AG10803 (cell line): ENCODE measurements at regions not wholly inside any gene's neighbourhood (a gene's known extent, or its start where the extent isn't known, plus 50 kb on each side); places are given as distances from the start of the nearest gene placed in this dataset.
A peak's percentile ranks its signal among the peaks of the same experiment; 100 is the strongest.

Experiments
- DNase-seq: peaks from one replicate; pipeline ENCODE4 v3.0.0; 2010; ENCODE audit warnings: low read depth
- H3K4me3 ChIP-seq: 2 replicates; pipeline ENCODE4 v1.5.1; 2011; ENCODE audit warnings: mild to moderate bottlenecking, low read length, control low read depth
- TF ChIP-seq, protein P1 (sequence below): conservative IDR thresholded peaks from 2 replicates; pipeline ENCODE4 v1.5.1; 2011; ENCODE audit warnings: mild to moderate bottlenecking, low read length, control low read depth, inconsistent platforms

DNA sequence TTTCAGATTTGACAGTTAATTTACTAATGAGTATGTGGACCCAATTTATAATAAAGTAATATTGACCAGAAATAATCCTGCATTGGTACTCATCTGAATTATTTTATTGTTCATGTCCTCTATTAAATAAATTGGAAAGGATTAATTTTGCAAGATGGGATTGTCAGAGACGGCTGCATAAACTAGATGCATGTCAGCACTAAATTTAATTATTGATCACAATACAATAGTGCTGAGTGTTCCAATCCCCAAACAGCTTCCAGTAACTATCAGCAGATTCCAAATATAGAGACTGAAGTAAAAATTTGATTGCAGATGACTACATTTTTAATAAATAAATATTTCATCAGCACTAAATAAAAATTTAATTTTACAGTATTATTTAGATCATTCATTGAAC lies 387.2 kb downstream of the GRB14 start:
- TF ChIP-seq, protein P1, sequence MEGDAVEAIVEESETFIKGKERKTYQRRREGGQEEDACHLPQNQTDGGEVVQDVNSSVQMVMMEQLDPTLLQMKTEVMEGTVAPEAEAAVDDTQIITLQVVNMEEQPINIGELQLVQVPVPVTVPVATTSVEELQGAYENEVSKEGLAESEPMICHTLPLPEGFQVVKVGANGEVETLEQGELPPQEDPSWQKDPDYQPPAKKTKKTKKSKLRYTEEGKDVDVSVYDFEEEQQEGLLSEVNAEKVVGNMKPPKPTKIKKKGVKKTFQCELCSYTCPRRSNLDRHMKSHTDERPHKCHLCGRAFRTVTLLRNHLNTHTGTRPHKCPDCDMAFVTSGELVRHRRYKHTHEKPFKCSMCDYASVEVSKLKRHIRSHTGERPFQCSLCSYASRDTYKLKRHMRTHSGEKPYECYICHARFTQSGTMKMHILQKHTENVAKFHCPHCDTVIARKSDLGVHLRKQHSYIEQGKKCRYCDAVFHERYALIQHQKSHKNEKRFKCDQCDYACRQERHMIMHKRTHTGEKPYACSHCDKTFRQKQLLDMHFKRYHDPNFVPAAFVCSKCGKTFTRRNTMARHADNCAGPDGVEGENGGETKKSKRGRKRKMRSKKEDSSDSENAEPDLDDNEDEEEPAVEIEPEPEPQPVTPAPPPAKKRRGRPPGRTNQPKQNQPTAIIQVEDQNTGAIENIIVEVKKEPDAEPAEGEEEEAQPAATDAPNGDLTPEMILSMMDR: no peak
- DNase-seq: no peak
- no peak overlapping the region for H3K4me3 ChIP-seq

DNA sequence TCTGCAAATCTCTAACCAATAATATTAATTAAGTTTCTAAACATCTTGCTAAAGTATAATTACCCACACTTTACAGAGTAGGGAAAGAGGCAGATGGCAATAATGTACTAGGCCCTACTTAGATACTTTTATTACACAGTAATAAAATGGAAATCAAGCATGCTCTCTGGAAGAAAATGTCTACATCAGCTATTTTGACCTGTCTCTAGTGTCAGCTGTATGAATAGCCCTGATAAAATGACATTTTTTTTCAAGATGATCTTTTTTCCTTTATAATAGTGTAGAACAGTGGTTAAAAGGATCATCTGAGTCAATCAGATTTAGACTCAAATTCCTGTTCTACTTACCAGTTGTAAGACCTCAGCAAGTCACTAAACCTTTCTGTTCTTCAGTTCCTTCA lies 397.3 kb downstream of the GRB14 start:
- DNase-seq: no peak
- H3K4me3 ChIP-seq: no peak overlapping the region
- TF ChIP-seq, protein P1: no peak

DNA sequence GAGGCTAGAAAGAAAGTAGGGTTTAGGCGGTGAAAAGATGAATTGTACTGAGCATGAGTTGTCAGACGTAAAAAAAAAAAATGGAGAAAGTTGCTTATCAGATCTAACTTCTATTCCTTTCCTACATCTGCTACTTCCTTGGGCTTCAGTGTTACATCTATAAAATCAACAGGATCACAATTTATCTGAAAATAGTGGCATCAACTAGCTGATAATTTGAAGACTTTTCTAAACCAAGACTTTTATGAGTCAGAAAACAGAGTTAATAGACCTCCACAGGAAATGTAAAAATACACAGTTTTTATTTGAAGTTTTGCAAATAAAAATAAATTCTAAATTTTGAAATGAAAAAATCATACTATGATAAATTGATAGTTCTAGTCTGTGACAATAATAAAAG lies 399.8 kb downstream of the GRB14 start:
- H3K4me3 ChIP-seq: no peak overlapping the region
- TF ChIP-seq, protein P1: no peak
- DNase-seq: no peak

DNA sequence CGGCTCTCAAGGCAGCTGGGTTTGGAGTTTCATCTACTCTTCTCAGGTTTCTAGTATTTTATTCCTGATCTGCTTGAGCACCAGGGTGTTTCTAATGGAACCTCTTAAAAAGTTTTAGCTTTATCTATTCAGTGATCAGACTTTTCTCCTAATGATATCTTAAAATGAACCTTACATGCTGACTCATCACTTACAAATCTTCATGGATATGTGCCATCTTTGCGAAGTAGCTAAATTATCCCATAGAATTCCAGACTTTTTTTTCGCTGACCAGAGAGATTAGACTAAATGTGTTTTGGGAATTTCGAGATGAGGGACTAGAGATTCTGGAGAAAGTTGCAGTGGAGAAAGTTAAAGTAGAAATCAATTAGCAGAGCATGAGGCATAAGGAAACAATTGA lies 401.0 kb downstream of the GRB14 start:
- TF ChIP-seq, protein P1: no peak
- DNase-seq: no peak

DNA sequence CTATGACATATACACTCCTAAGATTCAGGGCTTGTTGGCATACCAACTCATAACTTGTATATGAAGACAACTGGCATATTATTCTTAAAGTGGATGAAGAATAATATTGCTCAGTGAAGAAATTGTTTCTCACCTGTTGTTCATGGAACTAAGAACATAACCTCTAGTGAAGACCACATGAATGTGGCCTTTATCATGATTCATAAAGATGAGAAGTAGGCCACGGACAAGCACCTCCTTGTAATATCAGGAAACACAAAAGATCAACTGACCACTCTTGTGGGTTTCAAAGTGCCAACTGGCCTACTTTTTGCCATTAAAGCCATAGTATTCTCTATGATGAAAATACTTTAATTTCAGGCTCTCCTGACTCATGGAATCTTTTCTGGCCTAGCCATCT lies 407.4 kb downstream of the GRB14 start:
- TF ChIP-seq, protein P1: no peak
- no peak for DNase-seq
- H3K4me3 ChIP-seq: no peak overlapping the region

More for the DNA sequence above, 401.0 kb downstream of the GRB14 start:
- H3K4me3 ChIP-seq: no peak overlapping the region

DNA sequence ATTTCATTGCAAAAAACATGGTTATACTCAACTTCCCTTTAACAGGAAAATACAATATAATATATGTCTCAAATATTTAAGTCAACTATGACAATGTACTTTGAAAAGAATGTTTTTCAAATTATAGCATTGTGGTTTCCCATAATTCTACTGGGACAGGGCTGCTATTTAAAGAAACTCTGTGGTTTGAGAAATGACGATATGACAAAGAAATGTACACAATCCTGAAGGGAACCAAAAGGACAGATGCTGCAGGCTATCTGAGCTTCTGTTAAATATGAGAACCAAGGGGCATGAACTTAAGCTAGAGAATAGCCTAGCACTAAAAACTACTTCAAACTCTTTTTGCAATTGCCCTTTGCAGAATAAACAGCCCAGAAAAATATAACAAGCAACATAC lies 415.9 kb downstream of the GRB14 start:
- H3K4me3 ChIP-seq: no peak overlapping the region
- TF ChIP-seq, protein P1: no peak
- peak; percentile 73 for DNase-seq

DNA sequence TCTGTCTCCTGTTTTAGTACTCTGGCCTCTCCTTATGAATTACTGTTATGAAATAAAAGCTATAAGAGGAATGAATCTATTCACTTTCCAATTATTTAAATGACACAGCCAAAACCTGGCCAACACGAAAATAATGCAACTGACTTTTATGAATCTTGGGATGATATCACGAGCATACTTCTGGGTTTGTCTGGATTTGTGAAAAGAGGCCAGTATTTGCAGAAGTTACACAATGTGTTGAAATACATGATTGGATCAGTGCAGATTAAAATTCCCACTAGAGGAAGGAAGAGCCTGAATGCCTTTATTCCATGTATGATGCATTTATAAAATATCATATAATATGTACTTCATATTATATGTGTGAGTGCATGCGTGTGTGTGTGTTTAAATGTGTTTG lies 418.2 kb downstream of the GRB14 start:
- H3K4me3 ChIP-seq: no peak overlapping the region
- TF ChIP-seq, protein P1: no peak
- DNase-seq: peak; percentile 65
